ENCODE measurements at regions not wholly inside any gene's neighbourhood (a gene's known extent, or its start where the extent isn't known, plus 50 kb on each side); places are given as distances from the start of the nearest gene placed in this dataset.

DNA sequence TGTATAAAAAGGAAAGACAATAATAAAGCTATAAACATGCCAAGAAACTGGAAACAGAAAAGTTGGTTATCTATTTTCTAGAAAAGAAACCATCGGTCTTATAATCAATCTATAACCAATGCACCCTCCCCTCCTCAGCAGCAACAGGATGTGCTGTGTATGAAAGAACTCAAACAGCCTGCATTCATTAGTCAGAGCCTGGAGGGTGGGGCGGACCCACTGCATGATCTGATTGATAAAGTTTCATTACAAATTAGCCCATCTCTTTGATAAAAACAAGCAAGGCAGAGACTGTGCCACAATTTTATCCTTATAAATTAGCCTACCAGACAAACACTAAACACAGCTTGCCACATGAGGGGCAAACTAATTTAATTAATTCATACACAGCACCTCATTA, 448.1 kb downstream of the BCAT1 start:
- WGBS, 2 donors = 36 to 47% methylated on average over 2 of the region's 2 CpGs
- peak overlapping the region in 1 of 4 donors; percentile 1 for H3K4me3 ChIP-seq
- no peak for TF ChIP-seq POLR2A (IDR thresholded peaks at IDR 0.05)
- TF ChIP-seq, protein P1, sequence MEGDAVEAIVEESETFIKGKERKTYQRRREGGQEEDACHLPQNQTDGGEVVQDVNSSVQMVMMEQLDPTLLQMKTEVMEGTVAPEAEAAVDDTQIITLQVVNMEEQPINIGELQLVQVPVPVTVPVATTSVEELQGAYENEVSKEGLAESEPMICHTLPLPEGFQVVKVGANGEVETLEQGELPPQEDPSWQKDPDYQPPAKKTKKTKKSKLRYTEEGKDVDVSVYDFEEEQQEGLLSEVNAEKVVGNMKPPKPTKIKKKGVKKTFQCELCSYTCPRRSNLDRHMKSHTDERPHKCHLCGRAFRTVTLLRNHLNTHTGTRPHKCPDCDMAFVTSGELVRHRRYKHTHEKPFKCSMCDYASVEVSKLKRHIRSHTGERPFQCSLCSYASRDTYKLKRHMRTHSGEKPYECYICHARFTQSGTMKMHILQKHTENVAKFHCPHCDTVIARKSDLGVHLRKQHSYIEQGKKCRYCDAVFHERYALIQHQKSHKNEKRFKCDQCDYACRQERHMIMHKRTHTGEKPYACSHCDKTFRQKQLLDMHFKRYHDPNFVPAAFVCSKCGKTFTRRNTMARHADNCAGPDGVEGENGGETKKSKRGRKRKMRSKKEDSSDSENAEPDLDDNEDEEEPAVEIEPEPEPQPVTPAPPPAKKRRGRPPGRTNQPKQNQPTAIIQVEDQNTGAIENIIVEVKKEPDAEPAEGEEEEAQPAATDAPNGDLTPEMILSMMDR (IDR thresholded peaks at IDR 0.05) = no peak
- no peak for TF ChIP-seq EP300 (IDR thresholded peaks at IDR 0.05)
- no peaks in the 10 kb centered on the region for H3K27me3 ChIP-seq
- no peak for DNase-seq (ENCODE audit: low spot score in 2 of 2)
- no peaks in the 10 kb centered on the region for H3K36me3 ChIP-seq
- H3K9me3 ChIP-seq = no peaks in the 10 kb centered on the region
- H3K4me1 ChIP-seq = peaks cover 0 to 37% (median 8%) of the 10 kb centered on the region in 4 donors
- H3K27ac ChIP-seq = peak overlapping the region in 2 of 4 donors; percentile 69 to 82

DNA sequence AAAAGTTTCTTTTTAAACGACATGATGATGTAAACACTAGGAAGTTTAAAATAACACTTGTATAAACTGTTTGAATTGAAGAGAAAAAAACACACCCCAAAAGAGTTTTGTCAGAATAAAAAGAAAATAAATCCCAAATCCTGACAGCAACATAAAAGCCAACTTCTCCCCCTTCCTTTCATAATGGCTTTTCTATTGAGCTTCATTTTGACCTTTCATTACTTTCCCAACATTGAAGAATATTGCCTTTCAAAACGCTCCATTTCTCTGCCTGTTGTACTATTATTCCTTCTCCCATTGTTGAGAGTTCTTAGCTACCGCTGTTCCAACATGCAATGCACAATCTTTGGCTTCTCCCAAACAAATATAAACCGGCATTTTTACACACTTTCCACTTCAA, 448.5 kb downstream of the BCAT1 start:
- Histone ChIP-seq H3K27ac (peak overlapping the region; percentile 32 to 82 (median 58)), H3K27me3 (no peaks in the 10 kb centered on the region), H3K9me3 (no peaks in the 10 kb centered on the region), H3K4me3 (peak overlapping the region in 1 of 4 donors; percentile 1), H3K4me1 (peaks cover 0 to 41% (median 8%) of the 10 kb centered on the region in 4 donors), H3K36me3 (no peaks in the 10 kb centered on the region)
- WGBS, 2 donors = 15 to 25% methylated on average over 4 of the region's 4 CpGs
- DNase-seq (ENCODE audit: low spot score in 2 of 2) = no peak
- no peak for TF ChIP-seq EP300 (IDR thresholded peaks at IDR 0.05)
- TF ChIP-seq POLR2A (IDR thresholded peaks at IDR 0.05) = no peak
- TF ChIP-seq, protein P1 (IDR thresholded peaks at IDR 0.05) = no peak

DNA sequence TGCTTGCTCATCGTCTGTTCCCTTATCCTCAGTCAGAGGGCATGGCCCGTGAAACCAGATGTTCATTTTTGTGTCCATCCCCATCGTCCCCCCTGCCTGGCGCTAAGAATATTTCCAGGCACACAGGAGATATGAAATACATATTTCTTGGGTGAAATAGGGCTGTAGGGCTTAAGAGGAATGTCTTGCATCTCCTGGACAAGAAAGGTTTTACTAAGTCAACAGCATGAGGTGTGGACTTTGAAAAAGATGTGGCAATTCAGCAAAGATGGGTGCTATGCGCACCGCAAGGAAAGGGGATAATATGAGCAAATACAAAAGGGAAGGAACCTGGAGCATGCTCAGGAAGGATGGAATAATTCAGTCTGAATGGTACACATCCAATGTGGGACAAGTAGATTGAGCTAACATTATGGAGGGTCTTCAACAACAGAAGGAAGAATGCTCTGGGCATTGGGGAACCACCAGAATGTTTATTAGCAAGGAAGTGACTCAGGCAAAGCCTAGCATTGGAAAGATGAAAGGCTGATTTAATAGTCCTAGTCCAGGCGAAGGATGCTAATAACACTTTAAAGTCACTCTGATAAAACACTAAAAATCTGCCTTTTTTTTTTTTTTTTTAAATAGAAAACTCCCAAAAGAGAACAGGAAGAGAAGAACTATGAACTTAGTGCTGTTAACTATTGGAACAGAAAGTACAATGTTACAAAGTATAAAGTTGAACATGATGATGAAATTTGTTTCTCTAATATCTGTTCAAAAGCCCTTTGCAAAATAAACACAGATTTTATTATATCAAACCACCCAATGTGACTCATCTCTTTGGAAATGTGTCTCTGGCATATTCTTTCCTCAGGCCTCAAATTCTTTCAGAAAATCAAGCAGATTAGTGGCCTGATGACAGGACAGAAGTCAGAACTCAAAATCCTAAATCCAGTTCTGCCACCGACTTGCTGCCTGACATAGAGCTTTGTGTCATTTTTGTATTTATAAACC, 449.5 kb downstream of the BCAT1 start:
- WGBS, 2 donors = 70 to 77% methylated on average over 8 of the region's 8 CpGs
- TF ChIP-seq POLR2A (IDR thresholded peaks at IDR 0.05) = no peak
- peak; percentile 55 to 74 for TF ChIP-seq EP300 (IDR thresholded peaks at IDR 0.05)
- TF ChIP-seq, protein P1 (IDR thresholded peaks at IDR 0.05) = no peak
- H3K36me3 ChIP-seq = no peaks in the 10 kb centered on the region
- no peaks in the 10 kb centered on the region for H3K9me3 ChIP-seq
- no peak for DNase-seq (ENCODE audit: low spot score in 2 of 2)
- H3K27me3 ChIP-seq = no peaks in the 10 kb centered on the region
- H3K4me3 ChIP-seq = no peak overlapping the region
- H3K27ac ChIP-seq = peak overlapping the region; percentile 32 to 82 (median 58)
- H3K4me1 ChIP-seq = peaks cover 0 to 43% (median 8%) of the 10 kb centered on the region in 4 donors

DNA sequence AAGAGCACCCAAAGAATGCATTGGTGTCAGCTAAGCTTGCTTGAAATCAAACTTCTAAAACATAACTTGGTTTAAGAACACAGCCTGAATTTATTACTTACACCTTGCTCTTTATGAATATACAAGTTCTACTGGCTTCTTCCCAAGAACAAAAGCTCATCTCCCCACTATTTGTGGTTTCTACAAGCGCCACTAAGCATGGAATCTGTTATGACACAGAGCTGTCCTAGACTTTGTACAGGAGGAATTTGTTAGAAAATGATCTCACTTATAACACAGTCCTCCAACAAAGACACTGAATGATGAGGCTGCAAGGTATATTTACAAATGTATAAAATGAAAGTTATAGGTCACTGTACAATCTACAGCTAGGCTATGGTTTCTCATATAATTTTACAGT, 452.1 kb downstream of the BCAT1 start:
- H3K9me3 ChIP-seq = no peaks in the 10 kb centered on the region
- no peaks in the 10 kb centered on the region for H3K27me3 ChIP-seq
- peaks cover 0 to 43% (median 8%) of the 10 kb centered on the region in 4 donors for H3K4me1 ChIP-seq
- TF ChIP-seq, protein P1 (IDR thresholded peaks at IDR 0.05) = no peak
- no peak for TF ChIP-seq POLR2A (IDR thresholded peaks at IDR 0.05)
- TF ChIP-seq EP300 (IDR thresholded peaks at IDR 0.05) = no peak
- no peak for DNase-seq (ENCODE audit: low spot score in 2 of 2)
- WGBS, 2 donors = 56 to 74% methylated on average over 1 of the region's 1 CpG
- no peak overlapping the region for H3K4me3 ChIP-seq
- H3K36me3 ChIP-seq = no peaks in the 10 kb centered on the region
- H3K27ac ChIP-seq = peak overlapping the region in 2 of 4 donors; percentile 44 to 70

DNA sequence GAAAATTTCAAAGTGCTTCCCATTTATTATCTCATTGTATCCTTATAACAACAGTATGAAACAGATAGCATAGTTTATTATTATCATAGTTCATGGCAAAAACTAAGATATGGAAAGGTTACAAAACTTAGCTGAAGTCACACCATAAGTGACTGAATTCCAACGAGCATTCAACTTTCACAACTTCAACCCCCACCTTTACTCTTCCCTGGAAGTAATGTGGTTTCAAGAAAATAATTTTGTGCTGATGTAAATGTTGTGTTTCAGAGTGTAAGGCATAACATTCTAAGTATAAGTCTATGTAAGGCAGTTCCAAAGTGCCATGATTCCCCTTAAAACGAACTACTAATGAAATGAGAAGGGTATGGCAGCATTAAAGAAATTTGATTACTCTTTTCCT, 454.5 kb downstream of the BCAT1 start:
- Histone ChIP-seq H3K4me1 (peaks cover 0 to 46% (median 7%) of the 10 kb centered on the region in 4 donors), H3K27ac (no peak overlapping the region), H3K4me3 (no peak overlapping the region), H3K27me3 (no peaks in the 10 kb centered on the region), H3K9me3 (no peaks in the 10 kb centered on the region), H3K36me3 (no peaks in the 10 kb centered on the region)
- WGBS, 2 donors = 80 to 87% methylated on average over 2 of the region's 2 CpGs
- TF ChIP-seq, protein P1 (IDR thresholded peaks at IDR 0.05) = no peak
- TF ChIP-seq POLR2A (IDR thresholded peaks at IDR 0.05) = no peak
- no peak for TF ChIP-seq EP300 (IDR thresholded peaks at IDR 0.05)
- no peak for DNase-seq (ENCODE audit: low spot score in 2 of 2)
